ENCODE measurements at regions not wholly inside any gene's neighbourhood (a gene's known extent, or its start where the extent isn't known, plus 50 kb on each side); places are given as distances from the start of the nearest gene placed in this dataset.

- TF ChIP-seq, protein P1, sequence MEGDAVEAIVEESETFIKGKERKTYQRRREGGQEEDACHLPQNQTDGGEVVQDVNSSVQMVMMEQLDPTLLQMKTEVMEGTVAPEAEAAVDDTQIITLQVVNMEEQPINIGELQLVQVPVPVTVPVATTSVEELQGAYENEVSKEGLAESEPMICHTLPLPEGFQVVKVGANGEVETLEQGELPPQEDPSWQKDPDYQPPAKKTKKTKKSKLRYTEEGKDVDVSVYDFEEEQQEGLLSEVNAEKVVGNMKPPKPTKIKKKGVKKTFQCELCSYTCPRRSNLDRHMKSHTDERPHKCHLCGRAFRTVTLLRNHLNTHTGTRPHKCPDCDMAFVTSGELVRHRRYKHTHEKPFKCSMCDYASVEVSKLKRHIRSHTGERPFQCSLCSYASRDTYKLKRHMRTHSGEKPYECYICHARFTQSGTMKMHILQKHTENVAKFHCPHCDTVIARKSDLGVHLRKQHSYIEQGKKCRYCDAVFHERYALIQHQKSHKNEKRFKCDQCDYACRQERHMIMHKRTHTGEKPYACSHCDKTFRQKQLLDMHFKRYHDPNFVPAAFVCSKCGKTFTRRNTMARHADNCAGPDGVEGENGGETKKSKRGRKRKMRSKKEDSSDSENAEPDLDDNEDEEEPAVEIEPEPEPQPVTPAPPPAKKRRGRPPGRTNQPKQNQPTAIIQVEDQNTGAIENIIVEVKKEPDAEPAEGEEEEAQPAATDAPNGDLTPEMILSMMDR (IDR thresholded peaks at IDR 0.05): no peak
- TF ChIP-seq EP300 (IDR thresholded peaks at IDR 0.05) (no peak), POLR2AphosphoS5 (IDR thresholded peaks at IDR 0.05) (no peak), POLR2A (IDR thresholded peaks at IDR 0.05) (no peak)
- Histone ChIP-seq H3K9me3 (no peaks in the 10 kb centered on the region), H3K27ac (no peak overlapping the region), H3K27me3 (no peaks in the 10 kb centered on the region), H3K4me1 (no peaks in the 10 kb centered on the region), H3K36me3 (no peaks in the 10 kb centered on the region), H3K4me3 (no peak overlapping the region)
- DNase-seq: no peak
- WGBS, 5 donors: 74 to 86% (median 80%) methylated on average over 1 of the region's 1 CpG
- intact Hi-C loops (cut with DNase I; ENCODE audit: low total_unique reads): no loop called here
These were observed 79.6 kb upstream of the ZNF827 start for GRCh38 chr4:146018247-146018646.

- H3K9me3 ChIP-seq: peaks cover 0 to 11% (median 8%) of the 10 kb centered on the region in 4 donors
These were observed 66.1 kb upstream of the ZNF827 start for GRCh38 chr4:146004730-146005129.

GRCh38 chr4:145988628-145989027 is 50.0 kb upstream of the ZNF827 start:
- Histone ChIP-seq H3K4me1 (no peaks in the 10 kb centered on the region), H3K36me3 (no peaks in the 10 kb centered on the region), H3K9me3 (no peaks in the 10 kb centered on the region), H3K27me3 (no peaks in the 10 kb centered on the region), H3K4me3 (no peak overlapping the region), H3K27ac (no peak overlapping the region)
- intact Hi-C loops (cut with DNase I; ENCODE audit: low total_unique reads): no loop called here
- no peak for DNase-seq
- WGBS, 5 donors: 47 to 62% (median 53%) methylated on average over 2 of the region's 2 CpGs
- TF ChIP-seq EP300 (IDR thresholded peaks at IDR 0.05) (no peak), POLR2A (IDR thresholded peaks at IDR 0.05) (no peak), POLR2AphosphoS5 (IDR thresholded peaks at IDR 0.05) (no peak)
- TF ChIP-seq, protein P1 (IDR thresholded peaks at IDR 0.05): no peak

More at GRCh38 chr4:146004730-146005129, 66.1 kb upstream of the ZNF827 start:
- intact Hi-C loops (cut with DNase I; ENCODE audit: low total_unique reads): no loop called here
- Histone ChIP-seq H3K36me3 (no peaks in the 10 kb centered on the region), H3K27ac (no peak overlapping the region), H3K27me3 (no peaks in the 10 kb centered on the region), H3K4me1 (no peaks in the 10 kb centered on the region), H3K4me3 (no peak overlapping the region)
- 79 to 88% (median 87%) methylated on average over 1 of the region's 1 CpG; no CpG with 5 or more reads in 2 of the 5 donors for WGBS, 5 donors
- TF ChIP-seq, protein P1 (IDR thresholded peaks at IDR 0.05): no peak
- TF ChIP-seq POLR2A (IDR thresholded peaks at IDR 0.05) (no peak), EP300 (IDR thresholded peaks at IDR 0.05) (no peak), POLR2AphosphoS5 (IDR thresholded peaks at IDR 0.05) (no peak)
- no peak for DNase-seq
